ENCODE measurements at regions not wholly inside any gene's neighbourhood (a gene's known extent, or its start where the extent isn't known, plus 50 kb on each side); places are given as distances from the start of the nearest gene placed in this dataset.
"Not testable (repeated sequence)": the region's sequence is repeated elsewhere in the genome, so short reads cannot be mapped to it uniquely, and the experiment has no call there.

GRCh38 chr7:53131697-53132096 lies 96.3 kb downstream of the POM121L12 start:
- Histone ChIP-seq H3K27ac (ENCODE audit: low read depth, low read length) (no peak overlapping the region), H3K9me3 (ENCODE audit: control insufficient read depth, insufficient read depth, low read length) (no peaks in the 10 kb centered on the region), H3K4me3 (ENCODE audit: low read depth, low read length) (no peak overlapping the region), H3K9ac (ENCODE audit: low read depth, low read length) (no peak overlapping the region), H3K27me3 (ENCODE audit: control insufficient read depth, insufficient read depth, low read length) (no peaks in the 10 kb centered on the region), H3K36me3 (ENCODE audit: control insufficient read depth, insufficient read depth, low read length) (no peaks in the 10 kb centered on the region), H3K4me1 (ENCODE audit: control insufficient read depth, insufficient read depth, low read length) (no peaks in the 10 kb centered on the region)

GRCh38 chr7:53151496-53151895 lies 116.1 kb downstream of the POM121L12 start:
- no peaks in the 10 kb centered on the region for H3K4me1 ChIP-seq (ENCODE audit: control insufficient read depth, insufficient read depth, low read length)
- H3K9me3 ChIP-seq (ENCODE audit: control insufficient read depth, insufficient read depth, low read length): no peaks in the 10 kb centered on the region
- H3K9ac ChIP-seq (ENCODE audit: low read depth, low read length): no peak overlapping the region
- H3K27me3 ChIP-seq (ENCODE audit: control insufficient read depth, insufficient read depth, low read length): no peaks in the 10 kb centered on the region
- no peak overlapping the region for H3K4me3 ChIP-seq (ENCODE audit: low read depth, low read length)
- H3K36me3 ChIP-seq (ENCODE audit: control insufficient read depth, insufficient read depth, low read length): no peaks in the 10 kb centered on the region
- H3K27ac ChIP-seq (ENCODE audit: low read depth, low read length): no peak overlapping the region

GRCh38 chr7:53187184-53187583 lies 151.8 kb downstream of the POM121L12 start:
- H3K36me3 ChIP-seq (ENCODE audit: control insufficient read depth, insufficient read depth, low read length); H3K27ac ChIP-seq (ENCODE audit: low read depth, low read length); H3K9me3 ChIP-seq (ENCODE audit: control insufficient read depth, insufficient read depth, low read length); H3K4me1 ChIP-seq (ENCODE audit: control insufficient read depth, insufficient read depth, low read length); H3K4me3 ChIP-seq (ENCODE audit: low read depth, low read length); H3K27me3 ChIP-seq (ENCODE audit: control insufficient read depth, insufficient read depth, low read length); H3K9ac ChIP-seq (ENCODE audit: low read depth, low read length): not testable (repeated sequence)

- H3K9ac ChIP-seq (ENCODE audit: low read depth, low read length): no peak overlapping the region
- no peaks in the 10 kb centered on the region for H3K9me3 ChIP-seq (ENCODE audit: control insufficient read depth, insufficient read depth, low read length)
These were observed 155.8 kb downstream of the POM121L12 start for GRCh38 chr7:53191191-53191695.

GRCh38 chr7:53191836-53192443 lies 156.5 kb downstream of the POM121L12 start:
- H3K27me3 ChIP-seq (ENCODE audit: control insufficient read depth, insufficient read depth, low read length): no peaks in the 10 kb centered on the region
- no peak overlapping the region for H3K9ac ChIP-seq (ENCODE audit: low read depth, low read length)
- H3K9me3 ChIP-seq (ENCODE audit: control insufficient read depth, insufficient read depth, low read length): no peaks in the 10 kb centered on the region
- no peaks in the 10 kb centered on the region for H3K36me3 ChIP-seq (ENCODE audit: control insufficient read depth, insufficient read depth, low read length)
- H3K4me3 ChIP-seq (ENCODE audit: low read depth, low read length): no peak overlapping the region
- no peaks in the 10 kb centered on the region for H3K4me1 ChIP-seq (ENCODE audit: control insufficient read depth, insufficient read depth, low read length)
- H3K27ac ChIP-seq (ENCODE audit: low read depth, low read length): no peak overlapping the region

More at GRCh38 chr7:53191191-53191695, 155.8 kb downstream of the POM121L12 start:
- Histone ChIP-seq H3K27ac (ENCODE audit: low read depth, low read length) (no peak overlapping the region), H3K4me1 (ENCODE audit: control insufficient read depth, insufficient read depth, low read length) (no peaks in the 10 kb centered on the region), H3K4me3 (ENCODE audit: low read depth, low read length) (no peak overlapping the region), H3K36me3 (ENCODE audit: control insufficient read depth, insufficient read depth, low read length) (no peaks in the 10 kb centered on the region), H3K27me3 (ENCODE audit: control insufficient read depth, insufficient read depth, low read length) (no peaks in the 10 kb centered on the region)

GRCh38 chr7:53205006-53205405 lies 169.6 kb downstream of the POM121L12 start:
- Histone ChIP-seq H3K27ac (ENCODE audit: low read depth, low read length) (no peak overlapping the region), H3K9ac (ENCODE audit: low read depth, low read length) (no peak overlapping the region), H3K27me3 (ENCODE audit: control insufficient read depth, insufficient read depth, low read length) (no peaks in the 10 kb centered on the region), H3K9me3 (ENCODE audit: control insufficient read depth, insufficient read depth, low read length) (no peaks in the 10 kb centered on the region), H3K4me1 (ENCODE audit: control insufficient read depth, insufficient read depth, low read length) (no peaks in the 10 kb centered on the region), H3K36me3 (ENCODE audit: control insufficient read depth, insufficient read depth, low read length) (no peaks in the 10 kb centered on the region), H3K4me3 (ENCODE audit: low read depth, low read length) (no peak overlapping the region)

- H3K4me3 ChIP-seq (ENCODE audit: low read depth, low read length): no peak overlapping the region
- H3K9ac ChIP-seq (ENCODE audit: low read depth, low read length): no peak overlapping the region
- H3K4me1 ChIP-seq (ENCODE audit: control insufficient read depth, insufficient read depth, low read length): peaks cover 11% of the 10 kb centered on the region
- H3K9me3 ChIP-seq (ENCODE audit: control insufficient read depth, insufficient read depth, low read length): peaks cover 10% of the 10 kb centered on the region
- H3K27me3 ChIP-seq (ENCODE audit: control insufficient read depth, insufficient read depth, low read length): no peaks in the 10 kb centered on the region
- H3K27ac ChIP-seq (ENCODE audit: low read depth, low read length): no peak overlapping the region
- no peaks in the 10 kb centered on the region for H3K36me3 ChIP-seq (ENCODE audit: control insufficient read depth, insufficient read depth, low read length)
These were observed 173.7 kb downstream of the POM121L12 start for GRCh38 chr7:53209129-53209528.

- Histone ChIP-seq H3K9me3 (ENCODE audit: control insufficient read depth, insufficient read depth, low read length) (peaks cover 22% of the 10 kb centered on the region), H3K9ac (ENCODE audit: low read depth, low read length) (no peak overlapping the region), H3K27ac (ENCODE audit: low read depth, low read length) (no peak overlapping the region), H3K4me1 (ENCODE audit: control insufficient read depth, insufficient read depth, low read length) (peaks cover 11% of the 10 kb centered on the region), H3K36me3 (ENCODE audit: control insufficient read depth, insufficient read depth, low read length) (no peaks in the 10 kb centered on the region), H3K4me3 (ENCODE audit: low read depth, low read length) (no peak overlapping the region), H3K27me3 (ENCODE audit: control insufficient read depth, insufficient read depth, low read length) (peaks cover 13% of the 10 kb centered on the region)
These were observed 179.0 kb downstream of the POM121L12 start for GRCh38 chr7:53214463-53214862.

- Histone ChIP-seq H3K36me3 (ENCODE audit: control insufficient read depth, insufficient read depth, low read length) (no peaks in the 10 kb centered on the region), H3K4me1 (ENCODE audit: control insufficient read depth, insufficient read depth, low read length) (no peaks in the 10 kb centered on the region), H3K27ac (ENCODE audit: low read depth, low read length) (no peak overlapping the region), H3K4me3 (ENCODE audit: low read depth, low read length) (peak overlapping the region; percentile 78), H3K9me3 (ENCODE audit: control insufficient read depth, insufficient read depth, low read length) (peaks cover 14% of the 10 kb centered on the region), H3K9ac (ENCODE audit: low read depth, low read length) (peak overlapping the region; percentile 73; the same call in 1 of the 2 replicates), H3K27me3 (ENCODE audit: control insufficient read depth, insufficient read depth, low read length) (peaks cover 13% of the 10 kb centered on the region)
These were observed 183.5 kb downstream of the POM121L12 start for GRCh38 chr7:53218730-53219504.

- Histone ChIP-seq H3K27ac (ENCODE audit: low read depth, low read length) (no peak overlapping the region), H3K9ac (ENCODE audit: low read depth, low read length) (no peak overlapping the region), H3K36me3 (ENCODE audit: control insufficient read depth, insufficient read depth, low read length) (no peaks in the 10 kb centered on the region), H3K9me3 (ENCODE audit: control insufficient read depth, insufficient read depth, low read length) (no peaks in the 10 kb centered on the region), H3K4me3 (ENCODE audit: low read depth, low read length) (no peak overlapping the region), H3K27me3 (ENCODE audit: control insufficient read depth, insufficient read depth, low read length) (no peaks in the 10 kb centered on the region), H3K4me1 (ENCODE audit: control insufficient read depth, insufficient read depth, low read length) (no peaks in the 10 kb centered on the region)
These were observed 193.8 kb downstream of the POM121L12 start for GRCh38 chr7:53229202-53229601.

- H3K36me3 ChIP-seq (ENCODE audit: control insufficient read depth, insufficient read depth, low read length): no peaks in the 10 kb centered on the region
- H3K4me1 ChIP-seq (ENCODE audit: control insufficient read depth, insufficient read depth, low read length): peaks cover 7% of the 10 kb centered on the region
- no peak overlapping the region for H3K9ac ChIP-seq (ENCODE audit: low read depth, low read length)
- no peak overlapping the region for H3K27ac ChIP-seq (ENCODE audit: low read depth, low read length)
- no peak overlapping the region for H3K4me3 ChIP-seq (ENCODE audit: low read depth, low read length)
- H3K27me3 ChIP-seq (ENCODE audit: control insufficient read depth, insufficient read depth, low read length): no peaks in the 10 kb centered on the region
- H3K9me3 ChIP-seq (ENCODE audit: control insufficient read depth, insufficient read depth, low read length): no peaks in the 10 kb centered on the region
These were observed 202.0 kb downstream of the POM121L12 start for GRCh38 chr7:53237344-53237913.
